HG03095 (cell line): ENCODE measurements at regions not wholly inside any gene's neighbourhood (a gene's known extent, or its start where the extent isn't known, plus 50 kb on each side); places are given as distances from the start of the nearest gene placed in this dataset.

ENCODE experiments used
- ATAC-seq: cut with Tn5 transposase; IDR thresholded peaks from one replicate; pipeline ENCODE4 v1.9.1; 2021; ENCODE audit warnings: moderate library complexity; ENCODE audit not compliant: unreplicated experiment

- peak; percentile 79 for ATAC-seq
Measured at GRCh38 chr1:189859385-189859977, 618.2 kb downstream of the BRINP3 start.

- ATAC-seq = no peak
Measured at GRCh38 chr1:189866606-189867005, 611.1 kb downstream of the BRINP3 start.

GRCh38 chr1:189868021-189868420 is 609.6 kb downstream of the BRINP3 start:
- no peak for ATAC-seq

GRCh38 chr1:189874715-189875435 is 602.8 kb downstream of the BRINP3 start:
- no peak for ATAC-seq

- no peak for ATAC-seq
Measured at GRCh38 chr1:189880135-189880534, 597.5 kb downstream of the BRINP3 start.

GRCh38 chr1:189899686-189900425 is 577.8 kb downstream of the BRINP3 start:
- no peak for ATAC-seq

- no peak for ATAC-seq
Measured at GRCh38 chr1:189904509-189904908, 573.2 kb downstream of the BRINP3 start.

- no peak for ATAC-seq
Measured at GRCh38 chr1:189908113-189908512, 569.6 kb downstream of the BRINP3 start.

- no peak for ATAC-seq
Measured at GRCh38 chr1:189921613-189922012, 556.1 kb downstream of the BRINP3 start.

- no peak for ATAC-seq
Measured at GRCh38 chr1:189927641-189928040, 550.0 kb downstream of the BRINP3 start.

GRCh38 chr1:189929501-189930099 is 548.1 kb downstream of the BRINP3 start:
- no peak for ATAC-seq

- ATAC-seq = no peak
Measured at GRCh38 chr1:189936861-189937260, 540.8 kb downstream of the BRINP3 start.

GRCh38 chr1:189939967-189940366 is 537.7 kb downstream of the BRINP3 start:
- ATAC-seq = no peak

- no peak for ATAC-seq
Measured at GRCh38 chr1:189941922-189942321, 535.7 kb downstream of the BRINP3 start.

GRCh38 chr1:189958756-189959155 is 518.9 kb downstream of the BRINP3 start:
- ATAC-seq = no peak

GRCh38 chr1:189960769-189961168 is 516.9 kb downstream of the BRINP3 start:
- ATAC-seq = no peak

- no peak for ATAC-seq
Measured at GRCh38 chr1:189962181-189962580, 515.5 kb downstream of the BRINP3 start.

GRCh38 chr1:189970331-189971230 is 507.1 kb downstream of the BRINP3 start:
- ATAC-seq = no peak

GRCh38 chr1:189971656-189972055 is 506.0 kb downstream of the BRINP3 start:
- ATAC-seq = no peak

GRCh38 chr1:189977184-189977583 is 500.5 kb downstream of the BRINP3 start:
- no peak for ATAC-seq
